HFF-Myc (cell line): ENCODE measurements at regions not wholly inside any gene's neighbourhood (a gene's known extent, or its start where the extent isn't known, plus 50 kb on each side); places are given as distances from the start of the nearest gene placed in this dataset.

ENCODE experiments used
- DNase-seq: peaks from one replicate; pipeline ENCODE4 v3.0.0-alpha.2; 2011; ENCODE audit warnings: low read depth; ENCODE audit errors: extremely low read depth
- H3K4me3 ChIP-seq: replicated peaks from 2 replicates; pipeline ENCODE4 v1.5.1; 2011; ENCODE audit warnings: low read depth, mild to moderate bottlenecking, control low read depth, low read length
- CTCF ChIP-seq: IDR thresholded peaks from 2 replicates; pipeline ENCODE4 v1.5.1; 2012; ENCODE audit warnings: mild to moderate bottlenecking, low read depth, low read length, control low read depth; ENCODE audit errors: missing control alignments

- no peak for DNase-seq
- TF ChIP-seq CTCF, result no peak
- H3K4me3 ChIP-seq, result no peak overlapping the region
Observed at GRCh38 chr18:78562531-78562961, 417.1 kb upstream of the SALL3 start.

GRCh38 chr18:78563110-78563509, 416.5 kb upstream of the SALL3 start:
- DNase-seq, result no peak
- no peak for TF ChIP-seq CTCF
- no peak overlapping the region for H3K4me3 ChIP-seq

- H3K4me3 ChIP-seq, result no peak overlapping the region
- TF ChIP-seq CTCF, result no peak
- no peak for DNase-seq
Observed at GRCh38 chr18:78564030-78564429, 415.6 kb upstream of the SALL3 start.

- TF ChIP-seq CTCF, result no peak
- H3K4me3 ChIP-seq, result no peak overlapping the region
- DNase-seq, result no peak
Observed at GRCh38 chr18:78564518-78564917, 415.1 kb upstream of the SALL3 start.

- no peak for DNase-seq
- no peak overlapping the region for H3K4me3 ChIP-seq
- no peak for TF ChIP-seq CTCF
Observed at GRCh38 chr18:78565240-78565639, 414.4 kb upstream of the SALL3 start.

- no peak for TF ChIP-seq CTCF
- no peak for DNase-seq
- no peak overlapping the region for H3K4me3 ChIP-seq
Observed at GRCh38 chr18:78566065-78566464, 413.6 kb upstream of the SALL3 start.

GRCh38 chr18:78566720-78567119, 412.9 kb upstream of the SALL3 start:
- DNase-seq, result no peak
- TF ChIP-seq CTCF, result no peak
- no peak overlapping the region for H3K4me3 ChIP-seq
